ENCODE measurements at regions not wholly inside any gene's neighbourhood (a gene's known extent, or its start where the extent isn't known, plus 50 kb on each side); places are given as distances from the start of the nearest gene placed in this dataset.

DNA sequence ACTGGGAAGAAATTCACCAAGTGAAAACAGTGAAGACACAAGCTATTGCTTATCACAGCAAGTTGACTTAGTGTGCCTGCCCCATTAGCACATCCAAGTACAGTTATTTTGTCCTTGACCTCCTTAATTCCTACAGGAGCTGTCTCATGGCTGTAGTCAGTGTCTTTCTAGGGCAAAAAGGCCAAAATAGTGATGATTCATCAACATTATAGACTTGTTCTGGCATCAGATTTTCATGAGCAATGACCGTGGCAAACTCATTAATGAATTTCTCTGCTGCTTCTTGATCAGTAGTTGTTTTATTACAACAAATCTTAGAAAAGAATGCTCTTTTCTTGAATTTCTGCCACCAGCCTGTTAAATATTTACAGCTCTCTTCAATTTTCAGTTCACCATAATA, 1169.3 kb upstream of the DDX18 start:
- no peak for DNase-seq (ENCODE audit: low spot score)

DNA sequence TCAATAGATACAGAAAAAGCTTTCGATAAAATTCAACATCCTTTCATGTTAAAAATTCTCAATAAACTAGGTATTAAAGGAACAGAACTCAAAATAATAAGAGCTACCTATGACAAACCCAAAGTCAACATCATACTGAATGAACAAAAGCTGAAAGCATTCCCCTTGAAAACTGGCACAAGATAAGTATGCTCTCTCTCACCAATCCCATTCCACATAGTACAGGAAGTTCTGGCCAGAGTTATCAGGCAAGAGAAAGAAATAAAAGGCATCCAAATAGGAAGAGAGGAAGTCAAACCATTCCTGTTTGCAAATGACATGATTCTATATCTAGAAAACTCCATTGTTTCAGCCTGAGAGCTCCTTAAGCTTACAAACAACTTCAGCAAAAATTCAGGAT, 1145.8 kb upstream of the DDX18 start:
- DNase-seq (ENCODE audit: low spot score): no peak

DNA sequence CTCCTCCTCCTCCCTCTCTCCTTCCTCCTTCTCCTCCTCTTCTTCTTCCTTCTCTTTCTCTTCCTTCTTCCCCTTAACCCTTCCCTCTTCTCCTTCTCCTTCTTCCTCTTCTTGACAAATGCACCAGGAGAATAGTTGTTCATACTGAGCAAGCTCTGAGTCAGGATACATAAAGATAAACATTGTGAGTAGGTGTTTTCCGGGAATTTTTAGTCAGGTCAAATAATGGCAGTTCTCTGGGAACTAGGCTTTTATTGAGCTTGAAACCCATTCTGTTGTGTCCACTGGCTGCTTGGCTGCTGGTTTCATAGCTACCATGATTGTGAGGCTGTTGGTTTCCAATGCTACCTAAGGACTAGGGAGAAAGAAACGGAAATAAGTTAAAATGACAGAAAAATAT, 1144.7 kb upstream of the DDX18 start:
- DNase-seq (ENCODE audit: low spot score): no peak

DNA sequence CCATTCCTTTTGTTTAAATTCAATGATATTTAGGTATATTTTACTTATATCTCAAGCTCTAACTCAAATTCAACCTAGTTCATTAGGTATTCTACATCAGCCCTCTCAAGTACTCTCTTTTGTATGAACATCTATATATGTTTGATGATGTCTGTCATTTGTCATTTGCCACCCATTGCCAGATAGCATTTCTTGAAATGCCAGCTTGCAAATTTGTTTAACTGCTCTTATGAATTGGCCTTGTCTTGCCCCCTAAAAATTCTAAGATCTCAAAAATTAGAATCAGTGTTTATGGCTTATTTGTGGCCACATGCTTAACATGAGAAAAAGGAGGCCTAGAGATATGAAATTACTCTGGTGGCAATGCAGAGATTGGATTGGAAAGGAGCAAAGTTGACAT, 1140.3 kb upstream of the DDX18 start:
- no peak for DNase-seq (ENCODE audit: low spot score)

- no peak for DNase-seq (ENCODE audit: low spot score)
Measured at GRCh38 chr2:116676776-116677175, 1137.7 kb upstream of the DDX18 start.

GRCh38 chr2:116680256-116680936, 1134.1 kb upstream of the DDX18 start:
- no peak for DNase-seq (ENCODE audit: low spot score)

DNA sequence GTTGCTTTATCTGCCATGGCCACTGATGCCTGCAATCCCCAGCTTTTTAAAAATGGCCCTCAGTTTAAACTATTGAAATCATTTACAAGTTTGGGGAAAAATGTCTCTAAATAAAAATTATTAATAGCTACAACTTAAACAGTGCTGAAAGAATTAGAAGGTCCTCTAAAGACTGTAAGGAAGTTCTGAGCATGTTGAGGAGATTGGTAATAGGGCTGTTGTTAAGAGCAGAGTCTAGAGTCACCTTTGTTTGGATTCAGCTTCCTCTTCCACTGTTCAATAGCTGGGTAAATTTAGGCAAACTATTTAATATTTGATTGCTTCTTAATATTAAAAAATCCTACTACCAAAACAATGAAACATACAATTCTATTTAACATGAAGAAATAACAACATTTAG, 1127.1 kb upstream of the DDX18 start:
- DNase-seq (ENCODE audit: low spot score): no peak

- no peak for DNase-seq (ENCODE audit: low spot score)
Measured at GRCh38 chr2:116692988-116693387, 1121.5 kb upstream of the DDX18 start.

DNA sequence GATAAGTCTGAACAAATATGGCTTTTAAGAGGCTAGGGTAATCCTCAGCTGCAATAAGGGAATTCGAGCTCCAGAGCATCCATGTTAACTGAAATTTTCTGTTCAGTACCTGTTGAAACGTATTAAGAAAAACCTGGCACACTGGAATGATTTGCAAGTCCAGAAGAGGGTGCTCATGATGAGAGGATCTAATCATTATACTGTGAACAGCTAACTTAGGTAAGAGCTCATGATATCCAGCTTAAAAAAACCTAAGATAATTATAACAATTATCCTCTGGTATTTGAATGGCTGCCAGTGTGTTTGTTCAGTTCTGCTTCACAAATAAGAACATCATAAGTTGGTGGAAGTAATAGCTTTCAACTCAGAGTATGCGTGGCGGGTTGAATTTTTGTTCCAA, 1118.3 kb upstream of the DDX18 start:
- no peak for DNase-seq (ENCODE audit: low spot score)

DNA sequence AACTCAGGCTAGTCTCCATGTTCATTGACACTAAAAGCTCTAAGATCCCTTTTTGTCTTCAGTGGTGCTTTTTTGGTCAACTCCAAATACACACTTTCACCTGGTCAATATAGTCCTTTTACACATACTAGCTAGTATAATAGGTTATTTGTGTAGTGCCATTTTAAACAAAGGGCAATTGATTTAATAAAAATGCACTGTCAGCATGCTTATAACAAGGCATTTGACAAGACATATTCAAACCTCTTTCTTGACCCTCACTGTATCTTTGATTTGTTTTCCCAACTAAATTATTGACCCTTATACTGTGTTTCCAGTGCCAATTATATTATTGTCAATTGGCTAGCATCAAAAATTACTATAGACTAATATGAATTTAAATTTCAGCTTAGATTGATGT, 1117.6 kb upstream of the DDX18 start:
- no peak for DNase-seq (ENCODE audit: low spot score)

GRCh38 chr2:116706396-116706795, 1108.1 kb upstream of the DDX18 start:
- no peak for DNase-seq (ENCODE audit: low spot score)

DNA sequence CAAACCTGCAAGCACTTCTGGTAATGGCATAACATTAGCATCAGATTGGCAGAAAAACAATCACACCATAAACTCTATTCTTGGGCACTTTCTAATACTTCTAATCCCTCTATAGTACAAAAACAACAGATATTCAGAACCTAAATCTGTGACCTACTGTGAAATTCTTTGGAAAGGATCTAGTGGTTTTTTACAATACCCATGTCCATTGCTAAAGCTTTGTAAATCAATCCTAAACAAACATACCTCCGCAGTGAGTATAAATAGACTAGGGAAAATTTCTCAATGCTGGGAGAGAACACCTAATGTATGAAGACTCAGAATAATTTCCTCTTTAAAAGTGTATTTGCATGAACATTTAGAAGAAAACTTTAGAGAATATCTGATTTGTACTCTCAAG, 1098.5 kb upstream of the DDX18 start:
- no peak for DNase-seq (ENCODE audit: low spot score)

GRCh38 chr2:116716444-116716843, 1098.0 kb upstream of the DDX18 start:
- no peak for DNase-seq (ENCODE audit: low spot score)

DNA sequence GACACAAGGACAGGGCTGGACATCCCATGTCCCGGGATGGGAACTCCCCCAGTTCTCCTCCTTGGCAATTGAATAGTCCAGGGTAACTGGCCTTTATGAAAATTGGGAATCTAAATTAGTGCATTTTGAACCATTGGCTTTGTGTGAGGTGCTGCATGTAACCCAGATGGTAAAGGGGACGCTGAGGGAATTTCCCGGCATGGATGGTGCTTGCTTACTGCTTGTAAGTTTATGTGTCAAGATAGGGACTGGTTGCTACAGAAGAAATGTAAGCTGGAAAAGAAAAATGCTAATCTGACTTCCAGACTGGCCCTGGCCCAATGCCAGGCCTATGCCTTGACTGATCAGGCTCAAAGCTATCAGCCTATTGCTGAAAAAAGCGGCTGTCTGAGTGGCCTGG, 1096.7 kb upstream of the DDX18 start:
- no peak for DNase-seq (ENCODE audit: low spot score)

GRCh38 chr2:116718451-116718850, 1096.0 kb upstream of the DDX18 start:
- DNase-seq (ENCODE audit: low spot score): no peak

GRCh38 chr2:116719836-116720235, 1094.7 kb upstream of the DDX18 start:
- DNase-seq (ENCODE audit: low spot score): no peak

- no peak for DNase-seq (ENCODE audit: low spot score)
Measured at GRCh38 chr2:116724550-116724949, 1089.9 kb upstream of the DDX18 start.

- DNase-seq (ENCODE audit: low spot score): no peak
Measured at GRCh38 chr2:116732322-116732721, 1082.2 kb upstream of the DDX18 start.

DNA sequence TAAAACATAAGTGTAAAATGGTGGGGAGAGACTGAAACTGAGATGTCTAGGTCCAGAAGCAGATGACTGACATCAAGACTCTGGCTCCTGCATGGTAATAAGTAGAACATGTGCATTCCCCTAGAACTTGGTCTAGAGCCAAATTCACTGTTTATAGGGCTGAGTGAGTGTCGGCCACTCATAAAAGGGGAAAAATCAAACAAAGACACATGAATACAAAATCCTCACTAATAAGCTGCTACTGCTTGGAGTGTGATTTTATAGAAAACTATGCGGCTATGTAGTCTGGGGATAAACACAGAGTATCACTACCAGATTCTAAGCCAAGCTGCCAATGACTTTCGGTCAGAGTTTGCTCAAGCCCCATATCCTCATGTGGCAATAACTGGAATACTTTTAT, 1080.8 kb upstream of the DDX18 start:
- DNase-seq (ENCODE audit: low spot score): no peak

GRCh38 chr2:116737951-116738350, 1076.5 kb upstream of the DDX18 start:
- no peak for DNase-seq (ENCODE audit: low spot score)

- DNase-seq (ENCODE audit: low spot score): no peak
Measured at GRCh38 chr2:116747103-116747502, 1067.4 kb upstream of the DDX18 start.

- no peak for DNase-seq (ENCODE audit: low spot score)
Measured at GRCh38 chr2:116749994-116750393, 1064.5 kb upstream of the DDX18 start.

- DNase-seq (ENCODE audit: low spot score): no peak
Measured at GRCh38 chr2:116754381-116755101, 1060.0 kb upstream of the DDX18 start.

- DNase-seq (ENCODE audit: low spot score): no peak
Measured at GRCh38 chr2:116761864-116762263, 1052.6 kb upstream of the DDX18 start.
